Mucosa of stomach (tissue), 1 donor: ENCODE measurements at regions not wholly inside any gene's neighbourhood (a gene's known extent, or its start where the extent isn't known, plus 50 kb on each side); places are given as distances from the start of the nearest gene placed in this dataset.

Experiments
- H3K27me3 ChIP-seq: one replicate; pipeline ENCODE4 v1.7.0; 2013; ENCODE audit warnings: mild to moderate bottlenecking, low read length; ENCODE audit not compliant: control insufficient read depth, insufficient read depth
- H3K36me3 ChIP-seq: one replicate; pipeline ENCODE4 v1.7.0; 2013; ENCODE audit warnings: low read length; ENCODE audit not compliant: control insufficient read depth, insufficient read depth
- H3K4me1 ChIP-seq: one replicate; pipeline ENCODE4 v1.7.0; 2013; ENCODE audit warnings: mild to moderate bottlenecking, low read length; ENCODE audit not compliant: control insufficient read depth, insufficient read depth
- H3K4me3 ChIP-seq: one replicate; pipeline ENCODE4 v1.7.0; 2013; ENCODE audit warnings: low read length
- H3K9ac ChIP-seq: one replicate; pipeline ENCODE4 v1.7.0; 2013; ENCODE audit warnings: mild to moderate bottlenecking, low read length, moderate library complexity
- H3K9me3 ChIP-seq: one replicate; pipeline ENCODE4 v1.7.0; 2013; ENCODE audit warnings: mild to moderate bottlenecking, low read length, moderate library complexity; ENCODE audit not compliant: control insufficient read depth
- donor health status: Pancreatic carcinoma.

- no peak overlapping the region for H3K4me3 ChIP-seq
- H3K9ac ChIP-seq, result no peak overlapping the region
- H3K36me3 ChIP-seq, result no peaks in the 10 kb centered on the region
- no peaks in the 10 kb centered on the region for H3K9me3 ChIP-seq
- H3K27me3 ChIP-seq, result no peaks in the 10 kb centered on the region
- H3K4me1 ChIP-seq, result no peaks in the 10 kb centered on the region
Measured at GRCh38 chr1:97996880-97997279, 76.0 kb upstream of the DPYD start.

- H3K9me3 ChIP-seq, result no peaks in the 10 kb centered on the region
- no peak overlapping the region for H3K9ac ChIP-seq
- H3K27me3 ChIP-seq, result no peaks in the 10 kb centered on the region
Measured at GRCh38 chr1:97989094-97989680, 68.4 kb upstream of the DPYD start.

GRCh38 chr1:97986041-97987005 is 65.5 kb upstream of the DPYD start:
- Histone ChIP-seq H3K4me3 (no peak overlapping the region), H3K9me3 (no peaks in the 10 kb centered on the region), H3K9ac (no peak overlapping the region), H3K27me3 (no peaks in the 10 kb centered on the region), H3K4me1 (no peaks in the 10 kb centered on the region), H3K36me3 (no peaks in the 10 kb centered on the region)

More at GRCh38 chr1:97989094-97989680, 68.4 kb upstream of the DPYD start:
- Histone ChIP-seq H3K4me1 (no peaks in the 10 kb centered on the region), H3K4me3 (no peak overlapping the region), H3K36me3 (no peaks in the 10 kb centered on the region)

GRCh38 chr1:97983126-97983525 is 62.3 kb upstream of the DPYD start:
- H3K4me3 ChIP-seq, result no peak overlapping the region
- H3K36me3 ChIP-seq, result no peaks in the 10 kb centered on the region
- H3K27me3 ChIP-seq, result no peaks in the 10 kb centered on the region
- H3K9me3 ChIP-seq, result no peaks in the 10 kb centered on the region
- no peak overlapping the region for H3K9ac ChIP-seq
- H3K4me1 ChIP-seq, result no peaks in the 10 kb centered on the region

GRCh38 chr1:97980530-97980929 is 59.7 kb upstream of the DPYD start:
- Histone ChIP-seq H3K4me3 (no peak overlapping the region), H3K36me3 (no peaks in the 10 kb centered on the region), H3K27me3 (no peaks in the 10 kb centered on the region), H3K4me1 (no peaks in the 10 kb centered on the region), H3K9me3 (no peaks in the 10 kb centered on the region), H3K9ac (no peak overlapping the region)

GRCh38 chr1:97976801-97977200 is 56.0 kb upstream of the DPYD start:
- H3K4me3 ChIP-seq, result no peak overlapping the region
- no peaks in the 10 kb centered on the region for H3K27me3 ChIP-seq
- H3K9me3 ChIP-seq, result no peaks in the 10 kb centered on the region
- H3K36me3 ChIP-seq, result no peaks in the 10 kb centered on the region
- no peak overlapping the region for H3K9ac ChIP-seq
- H3K4me1 ChIP-seq, result no peaks in the 10 kb centered on the region
